ENCODE measurements at regions not wholly inside any gene's neighbourhood (a gene's known extent, or its start where the extent isn't known, plus 50 kb on each side); places are given as distances from the start of the nearest gene placed in this dataset.

DNA sequence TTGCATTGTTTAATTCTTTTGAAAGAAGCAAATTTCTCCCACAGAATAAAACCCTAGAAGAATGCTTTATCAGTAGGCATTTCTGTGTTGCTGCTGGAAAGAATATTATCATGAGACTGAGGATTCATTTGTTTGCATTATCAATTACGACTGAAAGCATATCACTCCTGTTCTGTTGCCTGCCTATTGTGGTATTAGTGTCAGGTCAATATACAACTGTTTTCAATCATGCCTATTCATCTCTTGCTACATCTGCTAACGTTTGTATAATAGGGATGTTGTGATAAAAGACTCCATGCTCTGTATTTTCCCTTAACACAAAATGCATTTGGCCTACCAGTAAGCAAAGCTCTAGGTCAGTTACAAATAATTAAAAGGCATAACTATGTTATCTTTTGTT lies 221.5 kb downstream of the PTPRC start:
- Histone ChIP-seq H3K27me3 (ENCODE audit: insufficient read depth, low read length) (no peaks in the 10 kb centered on the region), H3K36me3 (ENCODE audit: insufficient read depth, low read length) (no peaks in the 10 kb centered on the region), H3K27ac (ENCODE audit: low read depth, low read length) (no peak overlapping the region), H3K4me3 (ENCODE audit: low read length in 2 of 2) (no peak overlapping the region), H3K4me1 (ENCODE audit: insufficient read depth, low read length) (no peaks in the 10 kb centered on the region), H3K9me3 (ENCODE audit: control insufficient read depth in 1 of 2, low read length in 2 of 2) (no peaks in the 10 kb centered on the region)
- no peak for DNase-seq
- H3K4me1 Mint-ChIP-seq: no peaks in the 10 kb centered on the region
- H3K27me3 Mint-ChIP-seq: no peaks in the 10 kb centered on the region
- ChIA-PET CTCF (ENCODE audit: partially characterized antibody) (no interaction called here), POLR2A (ENCODE audit: partially characterized antibody) (no interaction called here)
- peaks cover 0 to 16% of the 10 kb centered on the region in 2 donors for H3K36me3 Mint-ChIP-seq
- no peak overlapping the region for H3K4me3 Mint-ChIP-seq
- H3K9me3 Mint-ChIP-seq: peaks cover 0 to 4% (median 0%) of the 10 kb centered on the region in 8 donors
- intact Hi-C loops (cut with micrococcal nuclease): no loop called here
- no peak overlapping the region for H3K27ac Mint-ChIP-seq

- H3K9me3 ChIP-seq (ENCODE audit: control insufficient read depth in 1 of 2, low read length in 2 of 2): no peaks in the 10 kb centered on the region
- H3K4me1 ChIP-seq (ENCODE audit: insufficient read depth, low read length): no peaks in the 10 kb centered on the region
- no peak overlapping the region for H3K4me3 ChIP-seq (ENCODE audit: low read length in 2 of 2)
- peaks cover 0 to 13% of the 10 kb centered on the region in 2 donors for H3K36me3 Mint-ChIP-seq
- H3K27me3 ChIP-seq (ENCODE audit: insufficient read depth, low read length): no peaks in the 10 kb centered on the region
- POLR2A ChIA-PET (ENCODE audit: partially characterized antibody): no interaction called here
- CTCF ChIA-PET (ENCODE audit: partially characterized antibody): no interaction called here
- H3K4me3 Mint-ChIP-seq: no peak overlapping the region
- H3K27ac Mint-ChIP-seq: no peak overlapping the region
- intact Hi-C loops (cut with micrococcal nuclease): no loop called here
- H3K9me3 Mint-ChIP-seq: peaks cover 0 to under 1% (median 0%) of the 10 kb centered on the region in 8 donors
- no peaks in the 10 kb centered on the region for H3K27me3 Mint-ChIP-seq
- no peak overlapping the region for H3K27ac ChIP-seq (ENCODE audit: low read depth, low read length)
- DNase-seq: no peak
- no peaks in the 10 kb centered on the region for H3K36me3 ChIP-seq (ENCODE audit: insufficient read depth, low read length)
- no peaks in the 10 kb centered on the region for H3K4me1 Mint-ChIP-seq
These were observed 222.8 kb downstream of the PTPRC start for GRCh38 chr1:198861636-198862035.

GRCh38 chr1:198864695-198865094 lies 225.9 kb downstream of the PTPRC start:
- Histone ChIP-seq H3K4me1 (ENCODE audit: insufficient read depth, low read length) (no peaks in the 10 kb centered on the region), H3K36me3 (ENCODE audit: insufficient read depth, low read length) (no peaks in the 10 kb centered on the region), H3K27ac (ENCODE audit: low read depth, low read length) (no peak overlapping the region), H3K4me3 (ENCODE audit: low read length in 2 of 2) (no peak overlapping the region), H3K27me3 (ENCODE audit: insufficient read depth, low read length) (no peaks in the 10 kb centered on the region), H3K9me3 (ENCODE audit: control insufficient read depth in 1 of 2, low read length in 2 of 2) (no peaks in the 10 kb centered on the region)
- H3K4me1 Mint-ChIP-seq: no peaks in the 10 kb centered on the region
- no peak overlapping the region for H3K4me3 Mint-ChIP-seq
- DNase-seq: no peak
- H3K27ac Mint-ChIP-seq: no peak overlapping the region
- ChIA-PET POLR2A (ENCODE audit: partially characterized antibody) (no interaction called here), CTCF (ENCODE audit: partially characterized antibody) (no interaction called here)
- H3K9me3 Mint-ChIP-seq: no peaks in the 10 kb centered on the region
- intact Hi-C loops (cut with micrococcal nuclease): no loop called here
- H3K27me3 Mint-ChIP-seq: no peaks in the 10 kb centered on the region
- H3K36me3 Mint-ChIP-seq: no peaks in the 10 kb centered on the region

- intact Hi-C loops (cut with micrococcal nuclease): no loop called here
- no peak overlapping the region for H3K4me3 Mint-ChIP-seq
- Histone ChIP-seq H3K27me3 (ENCODE audit: insufficient read depth, low read length) (no peaks in the 10 kb centered on the region), H3K4me1 (ENCODE audit: insufficient read depth, low read length) (no peaks in the 10 kb centered on the region), H3K9me3 (ENCODE audit: control insufficient read depth in 1 of 2, low read length in 2 of 2) (no peaks in the 10 kb centered on the region), H3K36me3 (ENCODE audit: insufficient read depth, low read length) (no peaks in the 10 kb centered on the region), H3K4me3 (ENCODE audit: low read length in 2 of 2) (no peak overlapping the region), H3K27ac (ENCODE audit: low read depth, low read length) (no peak overlapping the region)
- POLR2A ChIA-PET (ENCODE audit: partially characterized antibody): no interaction called here
- no peak overlapping the region for H3K27ac Mint-ChIP-seq
- CTCF ChIA-PET (ENCODE audit: partially characterized antibody): no interaction called here
- H3K27me3 Mint-ChIP-seq: no peaks in the 10 kb centered on the region
- no peaks in the 10 kb centered on the region for H3K36me3 Mint-ChIP-seq
- H3K4me1 Mint-ChIP-seq: no peaks in the 10 kb centered on the region
- no peak for DNase-seq
- H3K9me3 Mint-ChIP-seq: no peaks in the 10 kb centered on the region
These were observed 226.5 kb downstream of the PTPRC start for GRCh38 chr1:198865319-198865718.

DNA sequence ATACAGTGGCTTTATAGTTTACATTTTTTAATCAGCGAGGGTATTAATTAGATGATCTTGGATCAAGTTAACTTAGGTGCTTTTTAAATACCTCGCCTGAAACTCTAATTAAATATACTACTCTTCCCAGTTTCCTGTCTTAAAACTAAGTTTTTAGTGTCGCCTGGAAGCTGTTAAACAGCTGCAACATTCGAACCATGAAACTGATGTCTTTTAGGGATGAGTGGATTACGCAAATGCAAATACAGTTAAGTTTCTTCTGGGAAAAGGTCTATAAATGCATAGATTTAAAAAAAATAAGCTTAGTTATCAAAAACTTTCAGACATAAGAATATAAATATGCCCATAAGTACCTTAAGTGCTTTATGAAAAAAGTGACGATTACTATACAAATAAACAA lies 228.3 kb downstream of the PTPRC start:
- intact Hi-C loops (cut with micrococcal nuclease): no loop called here
- no peaks in the 10 kb centered on the region for H3K9me3 ChIP-seq (ENCODE audit: control insufficient read depth in 1 of 2, low read length in 2 of 2)

DNA sequence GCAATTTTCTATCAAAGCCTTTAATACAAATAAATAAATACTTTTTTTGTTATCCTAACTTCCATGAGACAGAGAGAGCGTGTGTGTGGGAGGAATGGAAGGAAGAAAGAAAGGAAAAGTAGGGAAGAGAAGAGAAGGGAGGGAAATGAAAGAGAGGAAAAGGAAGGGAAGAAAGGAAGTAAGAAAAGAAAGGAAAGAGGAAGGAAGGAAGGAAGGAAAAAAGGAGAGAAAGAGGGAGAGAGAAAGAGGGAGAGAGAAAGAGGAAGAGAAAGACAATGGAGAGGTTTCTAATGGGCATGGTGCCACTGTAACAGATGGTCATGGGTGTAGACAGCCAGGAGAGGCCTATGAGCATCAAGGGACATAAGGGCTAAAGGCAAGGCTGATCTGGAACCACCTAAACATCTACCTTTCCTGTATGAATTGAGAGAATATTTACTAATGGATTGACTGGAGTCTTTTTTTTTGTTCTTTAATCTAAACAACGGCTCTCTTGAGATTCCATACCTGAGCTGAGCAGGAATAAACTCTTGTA lies 234.9 kb downstream of the PTPRC start:
- Histone ChIP-seq H3K4me3 (ENCODE audit: low read length in 2 of 2) (no peak overlapping the region), H3K4me1 (ENCODE audit: insufficient read depth, low read length) (no peaks in the 10 kb centered on the region), H3K27ac (ENCODE audit: low read depth, low read length) (no peak overlapping the region), H3K27me3 (ENCODE audit: insufficient read depth, low read length) (no peaks in the 10 kb centered on the region), H3K36me3 (ENCODE audit: insufficient read depth, low read length) (no peaks in the 10 kb centered on the region), H3K9me3 (ENCODE audit: control insufficient read depth in 1 of 2, low read length in 2 of 2) (no peaks in the 10 kb centered on the region)
- Mint-ChIP-seq H3K4me1 (no peaks in the 10 kb centered on the region), H3K36me3 (peaks cover 0 to 3% of the 10 kb centered on the region in 2 donors), H3K27me3 (peaks cover 0 to 1% of the 10 kb centered on the region in 2 donors), H3K27ac (peak overlapping the region in 1 of 7 donors; percentile 65), H3K9me3 (peaks cover 0 to 4% (median 0%) of the 10 kb centered on the region in 8 donors), H3K4me3 (no peak overlapping the region)
- POLR2A ChIA-PET (ENCODE audit: partially characterized antibody): no interaction called here
- intact Hi-C loops (cut with micrococcal nuclease): no loop called here
- CTCF ChIA-PET (ENCODE audit: partially characterized antibody): no interaction called here
- DNase-seq: no peak

More for the DNA sequence above, 228.3 kb downstream of the PTPRC start:
- no peaks in the 10 kb centered on the region for H3K27me3 ChIP-seq (ENCODE audit: insufficient read depth, low read length)
- no peak overlapping the region for H3K4me3 ChIP-seq (ENCODE audit: low read length in 2 of 2)
- Mint-ChIP-seq H3K27ac (no peak overlapping the region), H3K9me3 (peaks cover 0 to 3% (median 0%) of the 10 kb centered on the region in 8 donors), H3K4me3 (no peak overlapping the region), H3K4me1 (no peaks in the 10 kb centered on the region), H3K36me3 (peaks cover 0 to 2% of the 10 kb centered on the region in 2 donors), H3K27me3 (no peaks in the 10 kb centered on the region)
- ChIA-PET POLR2A (ENCODE audit: partially characterized antibody) (no interaction called here), CTCF (ENCODE audit: partially characterized antibody) (no interaction called here)
- no peak for DNase-seq
- no peak overlapping the region for H3K27ac ChIP-seq (ENCODE audit: low read depth, low read length)
- no peaks in the 10 kb centered on the region for H3K36me3 ChIP-seq (ENCODE audit: insufficient read depth, low read length)
- no peaks in the 10 kb centered on the region for H3K4me1 ChIP-seq (ENCODE audit: insufficient read depth, low read length)

GRCh38 chr1:198876371-198876871 lies 237.6 kb downstream of the PTPRC start:
- intact Hi-C loops (cut with micrococcal nuclease): no loop called here
- H3K4me1 ChIP-seq (ENCODE audit: insufficient read depth, low read length): no peaks in the 10 kb centered on the region
- no peak overlapping the region for H3K27ac Mint-ChIP-seq
- DNase-seq: no peak
- no peaks in the 10 kb centered on the region for H3K36me3 ChIP-seq (ENCODE audit: insufficient read depth, low read length)
- H3K27me3 ChIP-seq (ENCODE audit: insufficient read depth, low read length): no peaks in the 10 kb centered on the region
- H3K36me3 Mint-ChIP-seq: peaks cover 0 to 3% of the 10 kb centered on the region in 2 donors
- peaks cover 0 to 1% of the 10 kb centered on the region in 2 donors for H3K27me3 Mint-ChIP-seq
- H3K9me3 Mint-ChIP-seq: peaks cover 0 to 4% (median 0%) of the 10 kb centered on the region in 8 donors
- no peaks in the 10 kb centered on the region for H3K4me1 Mint-ChIP-seq
- no peak overlapping the region for H3K4me3 Mint-ChIP-seq
- CTCF ChIA-PET (ENCODE audit: partially characterized antibody): no interaction called here
- H3K4me3 ChIP-seq (ENCODE audit: low read length in 2 of 2): no peak overlapping the region
- no peak overlapping the region for H3K27ac ChIP-seq (ENCODE audit: low read depth, low read length)
- POLR2A ChIA-PET (ENCODE audit: partially characterized antibody): no interaction called here
- H3K9me3 ChIP-seq (ENCODE audit: control insufficient read depth in 1 of 2, low read length in 2 of 2): no peaks in the 10 kb centered on the region

DNA sequence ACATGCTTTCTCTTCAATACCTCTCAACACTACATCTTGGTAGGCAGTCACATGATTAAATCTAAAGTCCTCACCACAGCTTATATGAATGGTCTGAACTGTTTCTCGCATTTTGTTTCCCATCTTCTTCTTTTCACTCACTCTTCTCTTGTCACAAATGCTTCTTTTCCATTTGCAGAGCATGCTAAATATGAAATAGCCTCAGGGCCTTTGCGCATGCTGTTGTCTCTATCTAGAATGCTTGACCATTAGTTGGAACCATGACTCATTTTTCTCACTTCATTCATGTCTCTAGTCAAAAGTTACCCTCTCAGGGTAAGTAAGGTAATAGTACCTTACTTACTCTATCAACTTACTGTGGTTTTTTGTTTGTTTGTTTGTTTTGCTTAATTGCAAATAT lies 239.7 kb downstream of the PTPRC start:
- no peak overlapping the region for H3K27ac Mint-ChIP-seq
- no peak overlapping the region for H3K4me3 ChIP-seq (ENCODE audit: low read length in 2 of 2)
- intact Hi-C loops (cut with micrococcal nuclease): no loop called here
- H3K36me3 ChIP-seq (ENCODE audit: insufficient read depth, low read length): no peaks in the 10 kb centered on the region
- no peak overlapping the region for H3K27ac ChIP-seq (ENCODE audit: low read depth, low read length)
- H3K9me3 Mint-ChIP-seq: peaks cover 0 to 4% (median 0%) of the 10 kb centered on the region in 8 donors
- no peaks in the 10 kb centered on the region for H3K4me1 ChIP-seq (ENCODE audit: insufficient read depth, low read length)
- H3K27me3 Mint-ChIP-seq: peaks cover 0 to under 1% of the 10 kb centered on the region in 2 donors
- DNase-seq: no peak
- H3K36me3 Mint-ChIP-seq: no peaks in the 10 kb centered on the region
- H3K4me3 Mint-ChIP-seq: no peak overlapping the region
- H3K9me3 ChIP-seq (ENCODE audit: control insufficient read depth in 1 of 2, low read length in 2 of 2): no peaks in the 10 kb centered on the region
- ChIA-PET CTCF (ENCODE audit: partially characterized antibody) (no interaction called here), POLR2A (ENCODE audit: partially characterized antibody) (no interaction called here)
- no peaks in the 10 kb centered on the region for H3K4me1 Mint-ChIP-seq
- H3K27me3 ChIP-seq (ENCODE audit: insufficient read depth, low read length): no peaks in the 10 kb centered on the region
